MM.1S (cell line): ENCODE measurements at regions not wholly inside any gene's neighbourhood (a gene's known extent, or its start where the extent isn't known, plus 50 kb on each side); places are given as distances from the start of the nearest gene placed in this dataset.

Source experiments
- CTCF ChIP-seq: fragments of 300-600 bp; sonication (generic); IDR thresholded peaks from 2 replicates; pipeline ENCODE4 v1.5.1; 2016; ENCODE audit warnings: antibody characterized with exemption, low read length, mixed read lengths
- EZH2 ChIP-seq: fragments of 300-600 bp; sonication (generic); optimal IDR thresholded peaks from 2 replicates; pipeline ENCODE3; 2017; ENCODE audit warnings: low read depth, mild to moderate bottlenecking, antibody characterized with exemption, low read length, mixed read lengths

GRCh38 chr12:115758877-115759620 is 518.4 kb downstream of the MED13L start:
- no peak for TF ChIP-seq CTCF
- no peak for TF ChIP-seq EZH2
